ENCODE measurements at regions not wholly inside any gene's neighbourhood (a gene's known extent, or its start where the extent isn't known, plus 50 kb on each side); places are given as distances from the start of the nearest gene placed in this dataset.

GRCh38 chr15:95266451-95267061 lies 1035.2 kb downstream of the MCTP2 start:
- no peak for TF ChIP-seq CTCF (IDR thresholded peaks at IDR 0.05)
- TF ChIP-seq GABPA (IDR thresholded peaks at IDR 0.05; ENCODE audit: low read depth): no peak
- TF ChIP-seq SMC3 (IDR thresholded peaks at IDR 0.05; ENCODE audit: low read depth, low read length): no peak
- TF ChIP-seq REST (IDR thresholded peaks at IDR 0.05; ENCODE audit: low read depth, low read length): no peak
- TF ChIP-seq ELF1 (IDR thresholded peaks at IDR 0.05): no peak
- TF ChIP-seq TAF1 (IDR thresholded peaks at IDR 0.05; ENCODE audit: borderline replicate concordance, low read depth, low read length): no peak
- no peak for TF ChIP-seq FOXM1 (IDR thresholded peaks at IDR 0.05; ENCODE audit: low read depth)
- TF ChIP-seq PBX3 (IDR thresholded peaks at IDR 0.05): no peak
- no peak for TF ChIP-seq USF1 (IDR thresholded peaks at IDR 0.05; ENCODE audit: borderline replicate concordance, low read depth)
